HG03378 (cell line): ENCODE measurements at regions not wholly inside any gene's neighbourhood (a gene's known extent, or its start where the extent isn't known, plus 50 kb on each side); places are given as distances from the start of the nearest gene placed in this dataset.

ENCODE experiments used
- ATAC-seq: cut with Tn5 transposase; IDR thresholded peaks from one replicate; pipeline ENCODE4 v1.9.1; 2021; ENCODE audit warnings: mild to moderate bottlenecking, moderate library complexity; ENCODE audit not compliant: unreplicated experiment

DNA sequence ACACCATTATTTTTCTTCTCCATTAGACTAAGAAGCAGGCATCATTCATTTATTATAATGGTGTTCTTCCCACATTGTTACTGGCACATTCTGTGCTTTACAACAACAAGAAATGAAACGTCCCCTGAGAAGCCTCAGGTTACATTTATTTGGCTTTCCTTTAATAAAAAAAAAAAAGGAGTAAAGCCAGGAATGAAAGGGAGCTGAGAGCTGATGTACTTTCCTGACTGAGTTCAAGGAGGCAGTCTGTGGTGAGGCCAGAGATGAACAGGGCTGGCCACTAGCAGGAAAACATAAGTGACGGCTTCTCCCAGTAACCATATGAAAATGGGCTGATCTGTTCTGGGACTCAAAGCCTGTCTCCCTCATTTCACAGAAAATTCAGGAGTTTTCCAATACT is 742.1 kb downstream of the MAFB start:
- no peak for ATAC-seq

DNA sequence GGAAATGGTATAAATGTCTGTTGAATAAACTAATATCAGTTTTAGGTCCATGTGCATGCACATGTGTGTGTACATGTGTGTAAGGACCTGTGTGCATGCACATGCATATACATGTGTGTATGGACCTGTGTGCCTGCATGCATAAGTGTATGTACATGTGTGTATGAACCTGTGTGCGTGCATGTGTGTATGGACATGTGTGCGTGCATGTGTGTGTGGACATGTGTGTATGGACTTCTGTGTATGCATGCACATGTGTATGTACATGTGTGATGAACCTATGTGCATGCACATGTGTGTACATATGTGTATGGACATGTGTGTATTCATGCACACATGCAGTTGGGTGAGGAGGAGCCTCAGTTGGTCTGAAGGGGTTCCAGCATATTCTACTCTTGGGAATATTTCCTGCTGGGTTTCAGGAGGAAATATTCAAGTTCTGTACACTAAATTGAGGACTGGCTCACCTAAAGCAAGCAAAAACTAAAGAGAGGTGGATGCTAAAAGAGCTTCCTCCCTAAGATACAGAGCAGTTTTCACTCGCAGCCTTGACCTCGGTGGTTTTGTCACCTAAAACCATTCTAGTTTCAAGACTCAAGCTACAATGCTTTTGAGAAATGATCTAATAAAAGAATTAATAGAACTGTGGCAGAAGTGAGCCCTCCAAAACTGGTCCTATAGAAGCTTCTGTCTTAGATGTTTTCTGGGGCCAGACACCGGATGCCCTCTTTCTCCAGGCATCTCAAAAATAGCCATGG is 742.8 kb downstream of the MAFB start:
- no peak for ATAC-seq

DNA sequence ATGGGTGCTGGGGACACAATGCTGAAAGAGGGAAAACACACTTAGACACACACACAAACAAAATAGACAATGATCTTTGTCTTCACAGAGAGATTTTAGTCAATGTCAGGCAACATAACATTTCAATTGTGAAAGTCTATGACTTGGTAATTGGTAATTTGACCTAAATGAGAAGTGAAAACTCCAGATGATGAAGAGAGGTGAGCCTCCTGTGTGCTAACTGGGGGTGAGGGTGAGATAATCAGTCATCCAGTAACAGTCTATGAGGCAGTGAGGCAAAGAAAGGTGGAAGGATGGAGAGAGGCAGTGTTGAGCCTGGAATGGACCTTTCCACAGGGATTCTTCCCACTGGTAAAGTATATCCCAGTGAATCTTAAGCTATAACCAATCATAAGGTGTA is 744.2 kb downstream of the MAFB start:
- ATAC-seq: no peak

DNA sequence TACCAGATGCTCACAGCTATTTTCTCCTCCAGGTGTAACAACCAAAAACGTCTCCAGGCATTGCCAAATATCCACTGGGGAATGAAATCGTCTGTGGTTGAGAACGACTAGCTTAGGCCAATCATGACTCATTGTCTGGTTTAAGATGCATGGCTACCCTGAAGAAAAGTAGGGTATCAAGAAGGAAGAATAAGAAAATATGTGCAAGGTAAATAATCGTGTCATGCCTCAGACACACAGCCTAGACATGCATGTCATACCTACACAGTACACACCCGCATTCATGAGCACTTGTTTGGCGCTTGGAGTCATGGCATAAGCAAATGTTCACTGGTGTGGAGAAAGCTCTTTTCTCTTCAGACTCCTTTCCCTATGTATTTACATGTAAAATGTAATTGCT is 745.7 kb downstream of the MAFB start:
- ATAC-seq: no peak

DNA sequence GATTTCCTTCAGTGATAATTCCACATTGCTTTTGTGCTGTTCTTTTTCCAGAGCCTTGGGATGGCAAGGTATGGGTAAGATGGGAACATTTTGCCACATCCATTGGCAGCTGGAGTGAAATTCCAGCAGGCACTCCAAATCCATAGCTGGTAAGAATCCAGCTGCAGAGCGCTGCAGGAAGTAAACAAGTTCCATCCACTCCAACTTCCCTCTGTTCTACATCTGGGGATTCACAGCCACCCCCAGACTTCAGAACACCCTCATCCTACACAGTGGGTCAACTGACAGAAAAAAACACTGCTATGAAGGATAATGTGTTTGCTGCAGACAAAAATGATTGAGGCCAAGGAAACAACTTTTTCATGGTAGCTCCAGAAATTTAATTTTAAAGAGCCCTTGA is 747.8 kb downstream of the MAFB start:
- ATAC-seq: no peak

DNA sequence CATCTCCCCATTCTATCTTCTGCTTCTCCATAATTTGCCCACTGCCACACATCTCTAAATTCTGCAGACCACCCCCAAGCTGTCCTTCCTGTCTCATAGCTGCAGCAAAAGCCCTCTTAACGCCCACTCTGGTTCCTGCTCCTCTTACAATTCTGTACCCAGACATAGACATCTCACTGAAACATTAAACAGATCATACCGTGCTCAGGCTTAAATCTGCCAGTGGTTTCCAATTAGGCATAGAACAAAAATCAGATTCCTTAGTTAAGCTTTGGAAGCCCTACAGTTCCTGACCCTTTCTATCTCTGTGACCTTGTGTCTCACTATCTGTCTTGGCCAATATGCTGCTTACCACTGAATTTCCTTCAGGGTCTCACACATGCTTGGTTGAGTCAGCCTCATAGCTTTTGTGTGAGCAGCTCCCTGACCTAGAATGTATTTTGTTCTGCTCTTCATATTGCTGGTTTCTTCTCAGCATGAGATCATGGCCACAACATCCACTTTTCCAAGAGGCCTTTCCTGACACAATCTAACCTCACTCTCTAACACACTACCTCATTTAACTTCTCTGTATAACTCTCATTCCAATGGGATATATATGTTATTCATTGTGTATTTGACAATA is 749.7 kb downstream of the MAFB start:
- ATAC-seq: no peak

DNA sequence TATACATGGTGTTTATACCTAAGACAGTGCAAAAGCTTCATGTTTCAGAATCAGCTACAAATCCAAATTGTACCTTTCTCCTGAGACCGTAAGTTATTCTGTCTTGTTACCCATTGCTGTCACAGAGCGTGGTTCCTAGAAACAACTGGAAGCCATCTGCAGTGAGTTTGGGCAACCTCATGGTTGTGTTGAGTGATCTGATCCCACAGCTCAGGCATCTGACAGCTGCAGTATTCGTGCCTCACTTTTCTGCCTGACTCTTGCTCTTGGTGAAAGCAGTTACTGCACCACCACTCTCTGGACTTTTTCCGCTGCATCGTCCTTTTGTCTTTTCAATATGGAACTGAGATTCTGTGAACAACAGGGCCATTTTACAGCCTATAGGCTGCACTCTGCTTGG is 752.6 kb downstream of the MAFB start:
- no peak for ATAC-seq

DNA sequence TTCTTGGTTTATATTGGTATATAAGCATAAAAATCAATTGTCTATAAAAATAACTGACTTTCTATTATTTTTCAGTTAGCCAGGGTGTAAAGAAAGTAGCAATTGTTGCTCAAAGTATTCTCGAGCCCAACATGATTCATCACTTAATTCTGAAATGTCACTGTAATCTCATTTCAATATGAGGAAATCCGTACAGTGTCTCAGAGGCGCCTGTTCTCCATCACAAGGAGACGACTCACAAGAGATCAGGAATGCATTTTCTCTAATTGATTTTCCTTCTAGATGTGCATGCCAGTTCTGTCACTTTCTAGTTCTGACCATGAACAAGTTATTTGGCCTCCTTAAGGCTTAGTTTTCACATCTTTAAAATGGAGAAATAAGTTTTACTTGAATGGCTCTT is 753.1 kb downstream of the MAFB start:
- ATAC-seq: no peak

DNA sequence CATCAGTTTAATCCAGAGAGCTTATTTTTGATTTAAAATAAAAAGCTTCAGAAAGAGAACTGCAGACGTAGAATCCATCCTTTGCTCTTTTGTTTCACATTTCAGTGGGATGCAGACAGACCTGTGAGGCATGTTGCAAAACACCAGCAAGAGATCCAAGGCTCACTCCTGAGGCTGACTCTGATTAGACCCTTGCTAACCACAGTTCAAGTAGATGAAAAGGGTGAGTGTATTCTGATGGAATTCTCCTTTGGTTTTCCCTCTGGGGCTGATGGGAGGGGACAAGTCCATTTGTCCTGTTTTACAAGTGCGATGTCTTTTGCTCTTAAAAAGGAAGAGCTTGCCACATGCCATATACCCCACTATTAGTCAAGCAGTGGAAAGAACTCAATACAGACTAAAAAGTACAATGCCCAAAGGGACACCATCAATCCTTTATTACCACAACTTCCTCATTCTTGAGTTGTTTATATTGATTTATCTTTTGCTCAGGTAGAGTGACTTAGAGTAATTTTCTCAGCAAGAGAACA is 772.7 kb downstream of the MAFB start:
- no peak for ATAC-seq

DNA sequence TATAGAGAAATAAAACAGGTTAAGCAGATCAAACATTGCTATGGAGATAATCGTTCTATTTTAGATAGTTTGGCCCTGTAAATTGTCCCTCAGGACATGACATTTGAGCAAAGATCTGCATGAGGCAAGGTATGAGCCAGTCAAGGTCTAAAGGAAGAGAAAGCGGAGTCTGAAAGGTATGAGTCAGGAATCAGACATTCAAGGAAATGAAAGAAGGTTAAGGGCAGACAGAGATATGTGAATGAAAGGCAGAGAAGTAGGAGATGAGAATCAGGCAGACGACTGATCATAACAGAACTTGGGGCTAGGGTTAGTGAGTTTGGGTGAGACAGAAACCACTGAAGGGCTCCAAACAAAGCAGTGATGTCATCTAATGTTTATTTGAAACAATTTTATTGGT is 775.8 kb downstream of the MAFB start:
- ATAC-seq: no peak

DNA sequence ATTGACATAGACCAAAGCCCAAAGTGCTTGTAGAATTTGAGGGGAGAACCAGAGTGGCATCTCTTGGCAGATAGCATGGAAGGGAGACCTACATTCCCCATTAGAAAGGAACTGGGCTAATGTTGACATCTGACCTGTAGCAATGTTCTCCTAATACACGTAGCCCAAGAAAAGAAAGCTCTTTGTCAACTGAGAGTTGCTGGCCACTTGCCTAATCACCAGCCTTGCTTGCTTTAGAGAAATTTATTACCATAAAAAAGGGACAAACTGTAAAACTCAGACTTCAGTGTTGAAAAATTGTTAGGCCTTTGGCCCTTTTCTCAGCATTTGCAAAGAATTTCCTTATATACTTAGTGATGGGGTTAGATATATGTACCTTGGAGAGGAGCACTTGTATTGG is 777.5 kb downstream of the MAFB start:
- ATAC-seq: no peak

DNA sequence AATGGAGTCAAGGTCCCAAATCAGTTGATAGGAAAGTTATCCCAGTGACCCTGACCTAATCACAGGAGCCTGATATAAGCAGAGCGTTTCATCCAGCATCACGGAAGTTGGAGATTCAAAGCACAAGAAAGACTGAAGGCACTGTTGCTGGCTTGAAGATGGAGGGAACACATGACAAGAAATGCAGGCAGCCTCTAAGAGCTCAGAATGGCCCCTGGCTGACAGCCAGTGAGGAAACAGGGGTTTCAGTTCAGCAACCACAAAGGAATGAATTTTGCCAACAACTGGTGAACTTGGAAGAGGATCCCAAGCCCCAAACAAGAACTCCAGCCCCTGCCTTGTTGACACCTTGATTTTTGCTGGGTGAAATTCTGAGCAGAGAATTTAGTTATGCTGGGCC is 778.5 kb downstream of the MAFB start:
- ATAC-seq: no peak

DNA sequence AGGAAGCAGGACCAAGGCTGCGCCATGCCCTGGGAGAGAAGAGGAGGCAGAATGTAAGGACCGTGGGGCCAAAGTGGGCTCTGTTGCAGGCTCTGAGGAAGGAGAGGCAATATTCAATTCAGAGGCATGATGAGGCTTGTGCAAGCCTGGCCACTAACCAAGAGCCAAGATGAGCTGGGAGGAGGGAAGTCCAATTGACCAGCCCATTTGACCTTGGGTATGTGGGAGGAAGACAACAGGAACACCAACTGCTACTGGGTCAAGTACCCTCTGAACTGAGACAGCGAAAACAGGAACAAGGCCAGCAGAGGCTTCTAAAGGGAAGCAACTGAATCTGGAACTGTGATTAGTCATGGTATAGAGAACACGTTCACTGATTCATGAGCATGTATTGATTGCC is 779.6 kb downstream of the MAFB start:
- ATAC-seq: no peak

DNA sequence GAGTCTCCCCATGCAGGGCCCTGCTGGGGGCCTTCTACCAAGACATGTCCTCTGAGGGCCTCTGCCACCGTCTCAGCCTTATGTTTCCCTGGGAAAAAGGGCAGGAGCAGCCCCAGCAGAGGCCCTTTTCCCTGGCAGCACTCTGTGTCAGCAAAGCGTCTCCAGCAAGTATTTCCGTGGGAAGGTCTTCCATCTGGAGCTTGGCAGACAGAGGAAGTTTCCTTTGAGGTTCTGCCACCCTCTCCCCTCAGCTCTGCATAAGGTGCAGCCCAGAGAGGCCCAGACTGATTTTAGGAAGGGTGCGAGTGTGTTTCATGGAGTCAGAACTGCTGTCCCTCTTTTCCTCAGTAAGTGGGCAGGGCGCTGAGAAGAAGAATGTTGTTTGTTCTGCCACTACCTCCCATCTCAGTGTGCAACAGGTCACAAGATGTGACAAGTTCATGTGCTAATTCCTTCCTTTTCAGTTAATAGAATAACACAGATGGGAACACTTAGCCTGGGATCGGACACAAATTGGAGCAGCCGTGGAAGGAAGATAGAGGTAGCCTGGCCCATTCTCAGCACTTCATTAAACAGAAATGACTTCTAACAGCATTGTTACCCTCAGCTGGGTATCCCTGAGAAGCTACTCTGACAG is 784.4 kb downstream of the MAFB start:
- ATAC-seq: no peak

DNA sequence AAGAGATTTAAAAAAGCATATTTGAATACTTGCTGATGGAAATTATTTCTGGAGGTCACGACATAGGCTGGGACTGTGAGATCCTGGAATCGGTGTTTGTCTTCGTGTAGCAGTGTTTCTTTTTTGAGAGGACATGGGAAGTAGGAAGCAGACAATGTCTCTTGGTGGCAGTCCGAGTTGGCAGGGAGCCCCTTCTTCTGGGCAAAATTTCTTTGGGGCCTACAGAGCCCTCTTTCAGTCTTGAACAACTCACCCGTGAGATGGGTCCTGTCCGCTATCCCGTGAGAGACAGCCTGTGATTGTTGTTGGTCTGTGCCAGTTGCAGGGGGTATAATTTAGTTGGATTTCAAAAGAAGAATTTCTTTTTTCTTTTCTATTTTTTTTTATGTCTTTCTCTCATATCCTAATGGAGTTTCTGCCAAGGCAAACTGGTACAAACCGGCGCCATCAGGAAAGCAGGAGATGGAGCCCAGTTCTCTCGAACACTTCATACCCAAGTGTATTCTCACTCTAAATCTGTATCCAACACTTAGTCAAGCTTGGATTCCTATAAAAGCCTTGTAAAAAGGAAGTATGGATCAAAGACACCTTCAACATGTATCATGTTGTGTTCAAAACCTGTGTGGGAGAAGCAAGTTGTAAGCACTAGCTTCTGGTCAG is 785.1 kb downstream of the MAFB start:
- ATAC-seq: no peak

DNA sequence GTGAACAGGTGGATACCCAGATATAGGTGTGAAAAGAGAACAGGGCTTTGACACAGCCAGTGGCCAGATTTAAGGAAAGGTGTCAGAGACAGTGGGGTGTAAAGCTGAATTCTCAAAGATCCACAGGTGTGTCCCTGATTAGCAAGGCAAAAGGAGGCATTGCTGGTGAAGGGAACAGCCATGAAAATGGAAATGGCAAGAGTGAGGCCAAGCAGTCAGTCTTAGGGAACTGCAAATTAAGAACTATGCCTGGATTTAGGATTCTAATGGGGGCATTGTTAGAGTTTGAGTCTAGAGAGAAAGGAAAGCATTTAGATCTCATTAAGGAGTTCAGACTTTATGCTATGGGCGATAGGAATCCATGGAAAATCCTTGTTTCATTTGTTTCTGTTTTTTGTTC is 789.2 kb downstream of the MAFB start:
- ATAC-seq: no peak

DNA sequence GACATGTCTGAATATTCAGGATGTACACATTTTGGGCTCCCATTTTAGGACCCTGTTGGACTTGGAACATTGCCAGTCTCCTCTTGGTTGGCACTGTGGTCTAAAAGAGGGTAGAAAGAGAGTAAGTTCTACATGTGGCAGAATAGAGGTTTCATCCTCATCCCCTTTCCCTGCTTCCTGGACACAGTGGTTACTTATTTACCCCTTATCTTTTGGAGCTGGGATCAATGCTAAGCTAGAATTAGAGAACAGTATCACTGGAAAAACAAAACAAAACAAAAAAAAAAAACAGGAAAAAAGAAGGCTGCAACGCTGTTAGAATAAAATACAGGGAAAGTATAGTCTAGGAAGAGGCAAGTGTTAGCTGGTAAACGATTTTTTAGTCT is 790.6 kb downstream of the MAFB start:
- ATAC-seq: no peak

DNA sequence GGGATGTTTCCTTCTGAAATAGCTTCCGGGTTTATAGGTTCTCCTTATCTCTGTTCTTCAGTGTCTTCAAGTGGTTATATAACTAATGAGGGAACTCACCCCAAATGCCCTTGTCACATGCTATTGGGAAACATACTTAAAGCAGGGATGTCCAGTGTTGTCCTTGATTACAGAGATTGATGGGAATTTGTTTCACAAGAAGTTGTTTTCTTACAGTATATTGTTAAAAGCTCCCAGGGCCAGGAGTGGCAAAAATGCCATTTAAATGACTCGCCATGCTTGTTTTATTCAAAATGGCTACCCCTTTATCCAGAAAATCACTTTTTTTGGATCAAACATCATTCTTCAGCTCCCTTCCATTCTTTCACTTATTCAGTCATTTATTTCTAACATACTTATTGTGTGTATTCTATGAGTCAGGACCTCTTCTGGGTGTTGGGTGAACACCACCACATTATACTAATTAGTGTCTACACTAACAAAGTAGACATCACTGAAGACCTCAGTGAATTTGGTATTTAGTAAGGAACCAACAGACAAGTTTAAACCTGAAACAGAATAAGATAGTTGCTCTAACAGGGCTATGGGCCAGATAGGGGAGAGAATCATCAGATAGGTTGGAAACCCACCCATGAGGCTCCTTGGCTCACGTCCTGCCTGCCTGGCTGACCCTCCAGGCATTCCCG is 791.1 kb downstream of the MAFB start:
- ATAC-seq: no peak

DNA sequence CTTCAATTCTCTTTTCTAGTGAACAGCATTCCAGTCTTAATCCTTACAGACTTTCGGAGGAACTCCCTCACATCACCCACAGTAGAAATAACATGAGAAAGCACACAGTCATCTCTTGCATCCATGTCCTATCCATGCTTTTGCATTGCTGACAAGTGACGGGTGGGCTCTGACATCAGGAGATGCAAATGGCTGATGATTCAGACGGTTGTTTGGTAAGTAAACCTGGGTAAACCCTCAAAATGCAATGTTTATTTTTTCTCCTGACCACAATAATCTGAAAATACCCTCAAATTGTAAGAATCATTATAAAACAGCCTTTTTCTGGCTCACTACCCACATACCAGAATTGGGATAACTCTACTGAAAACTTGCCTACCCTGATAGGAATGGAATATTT is 792.0 kb downstream of the MAFB start:
- no peak for ATAC-seq

DNA sequence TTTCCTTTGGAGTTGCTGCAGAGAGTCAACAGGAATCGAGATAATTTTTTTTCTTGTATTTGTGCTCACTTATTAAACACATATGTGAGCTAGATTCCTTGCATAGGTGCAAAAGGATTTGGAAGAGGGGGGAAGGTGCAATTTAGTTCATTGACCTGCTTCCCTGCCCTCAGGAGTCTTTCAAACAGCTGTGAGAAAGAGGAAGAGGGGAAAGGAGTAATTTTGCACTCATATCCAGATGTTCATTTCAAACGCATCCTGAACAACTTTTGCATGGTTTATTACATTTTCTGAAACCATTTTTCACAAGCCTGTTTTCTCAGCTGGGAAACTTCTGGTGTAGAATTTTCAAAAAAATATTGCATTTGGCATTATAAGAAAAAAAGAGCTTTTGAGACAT is 795.0 kb downstream of the MAFB start:
- ATAC-seq: no peak

DNA sequence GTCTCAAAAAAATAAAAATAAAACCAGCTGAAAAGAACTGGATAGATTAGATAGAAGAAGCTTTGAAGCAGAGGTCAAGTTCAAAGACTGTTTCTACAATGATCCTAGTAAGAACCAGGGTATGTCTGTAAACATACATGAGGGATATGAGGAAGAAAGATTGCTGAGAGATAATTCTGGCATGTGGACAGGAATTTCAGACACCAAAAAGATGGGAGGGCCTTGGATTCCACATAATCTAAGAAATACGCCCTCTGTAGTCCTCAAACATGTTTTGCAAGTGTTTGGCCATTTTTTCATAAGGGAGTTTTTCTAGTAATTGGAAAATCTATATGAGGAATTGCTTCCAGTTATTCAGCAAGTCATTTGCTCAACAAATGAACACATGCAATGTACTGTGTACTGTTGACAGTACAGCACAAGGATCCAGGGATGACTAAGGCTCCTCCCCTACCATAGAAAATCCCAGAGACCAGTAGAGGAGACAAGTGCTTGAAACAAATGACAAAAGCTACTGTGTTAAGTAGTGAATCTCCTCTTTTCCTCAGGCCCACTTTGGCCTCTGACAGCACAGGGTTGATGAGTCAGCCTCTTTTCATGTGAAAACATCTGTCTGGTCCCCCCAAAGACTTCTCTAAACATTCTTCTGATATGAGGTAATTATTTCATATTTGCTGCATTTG is 795.9 kb downstream of the MAFB start:
- no peak for ATAC-seq
